Right lobe of liver (tissue), 6 donors: ENCODE measurements at regions not wholly inside any gene's neighbourhood (a gene's known extent, or its start where the extent isn't known, plus 50 kb on each side); places are given as distances from the start of the nearest gene placed in this dataset.

Experiments
- ATAC-seq, 4 donors: fragments of 200-7000 bp; cut with Tn5 transposase; one replicate each; pipeline ENCODE4 v1.9.1; 2020; ENCODE audit warnings: mild to moderate bottlenecking in 4 of 4, moderate library complexity in 4 of 4
- DNase-seq, 3 donors: peaks; one replicate each; pipeline ENCODE4 v3.0.0-alpha.2; 2020
- H3K27ac ChIP-seq, 3 donors: fragments of 200-600 bp; one replicate each; pipeline ENCODE4 v1.8.0; 2022
- H3K27me3 ChIP-seq, 2 donors: fragments of 200-600 bp; one replicate each; pipeline ENCODE4 v1.8.0; 2022
- H3K36me3 ChIP-seq, 4 donors: fragments of 200-600 bp; sonication (generic) in 1 of 4; one replicate each; pipeline versions ENCODE4 v1.5.1 to v1.8.0; 2017 to 2022; ENCODE audit warnings: control low read depth in 1 of 4
- H3K4me1 ChIP-seq, 4 donors: fragments of 200-600 bp; sonication (generic) in 1 of 4; one replicate each; pipeline versions ENCODE4 v1.5.1 to v1.8.0; 2017 to 2022; ENCODE audit warnings: control low read depth in 1 of 4
- H3K4me3 ChIP-seq, 3 donors: fragments of 200-600 bp; one replicate each; pipeline ENCODE4 v1.8.0; 2022
- H3K9me3 ChIP-seq, 4 donors: fragments of 200-600 bp; sonication (generic) in 1 of 4; one replicate each; pipeline versions ENCODE4 v1.5.1 to v1.8.0; 2017 to 2022; ENCODE audit warnings: control low read depth in 1 of 4
- CTCF ChIP-seq, 4 donors: fragments of 200-600 bp in 3 of 4; fragments of 450-650 bp in 1 of 4; IDR thresholded peaks; one replicate each; pipeline versions ENCODE4 v1.5.1 to v1.8.0; 2016 to 2022; ENCODE audit warnings: antibody characterized with exemption in 4 of 4, mild to moderate bottlenecking in 2 of 4
- POLR2A ChIP-seq: fragments of 450-650 bp; IDR thresholded peaks from one replicate; pipeline ENCODE4 v1.6.1; 2017; ENCODE audit warnings: antibody characterized with exemption, mild to moderate bottlenecking
- WGBS: methylation state at CpG from one replicate; pipeline ENCODE4 v1.1.6; 2018; ENCODE audit warnings: low coverage, low lambda C conversion rate; ENCODE audit not compliant: insufficient coverage; ENCODE audit errors: missing lambda C conversion rate; 5-methylcytosine and 5-hydroxymethylcytosine counted together
- intact Hi-C, 2 donors: fragments of 100-400 bp; cut with DNase I; formaldehyde crosslinking; loops; one replicate each; pipeline versions ENCODE4 v1.11.2 to v1.14.1; 2022
- donor health status: DM: no; HTN: yes; CAD: no.
- donor health status: DM: no; HTN: no; CAD: no.
- donor health status: DM: no; HTN: no; CAD: no.
- donor health status: DM: no; HTN: yes; CAD: no.
- donor health status: DM: no; HTN: yes; CAD: no.

GRCh38 chr4:30399476-30399875, 320.7 kb upstream of the PCDH7 start:
- intact Hi-C loops: no loop called here

GRCh38 chr4:30402276-30402675, 317.9 kb upstream of the PCDH7 start:
- Histone ChIP-seq H3K27ac (no peak overlapping the region), H3K36me3 (no peaks in the 10 kb centered on the region), H3K4me3 (no peak overlapping the region), H3K4me1 (no peaks in the 10 kb centered on the region), H3K9me3 (no peaks in the 10 kb centered on the region), H3K27me3 (no peaks in the 10 kb centered on the region)
- no peak for ATAC-seq
- no peak for DNase-seq
- 50% methylated on average over 2 of the region's 2 CpGs for WGBS
- TF ChIP-seq CTCF (IDR thresholded peaks at IDR 0.05): no peak
- no peak for TF ChIP-seq POLR2A
- intact Hi-C loops: no loop called here

More at GRCh38 chr4:30399476-30399875, 320.7 kb upstream of the PCDH7 start:
- DNase-seq: no peak
- Histone ChIP-seq H3K27me3 (no peaks in the 10 kb centered on the region), H3K4me3 (no peak overlapping the region), H3K36me3 (no peaks in the 10 kb centered on the region), H3K9me3 (no peaks in the 10 kb centered on the region), H3K4me1 (no peaks in the 10 kb centered on the region), H3K27ac (no peak overlapping the region)
- no peak for ATAC-seq
- TF ChIP-seq CTCF (IDR thresholded peaks at IDR 0.05) (no peak), POLR2A (no peak)
- WGBS: 53% methylated on average over 1 of the region's 1 CpG

- intact Hi-C loops: no loop called here
- no peak for TF ChIP-seq CTCF (IDR thresholded peaks at IDR 0.05)
- no peak for TF ChIP-seq POLR2A
- Histone ChIP-seq H3K9me3 (peaks cover 0 to 13% (median 0%) of the 10 kb centered on the region in 4 donors), H3K27ac (no peak overlapping the region), H3K27me3 (no peaks in the 10 kb centered on the region), H3K4me3 (no peak overlapping the region), H3K4me1 (no peaks in the 10 kb centered on the region), H3K36me3 (no peaks in the 10 kb centered on the region)
- ATAC-seq (no peak), DNase-seq (no peak)
Observed at GRCh38 chr4:30413915-30414314, 306.3 kb upstream of the PCDH7 start.

GRCh38 chr4:30416547-30416946, 303.6 kb upstream of the PCDH7 start:
- H3K4me1 ChIP-seq: no peaks in the 10 kb centered on the region
- H3K27ac ChIP-seq: no peak overlapping the region
- H3K9me3 ChIP-seq: peaks cover 0 to 13% (median 0%) of the 10 kb centered on the region in 4 donors
- intact Hi-C loops: no loop called here
- ATAC-seq: no peak
- TF ChIP-seq POLR2A (no peak), CTCF (IDR thresholded peaks at IDR 0.05) (no peak)
- 19% methylated on average over 3 of the region's 3 CpGs for WGBS
- DNase-seq: no peak
- H3K4me3 ChIP-seq: no peak overlapping the region
- H3K27me3 ChIP-seq: no peaks in the 10 kb centered on the region
- no peaks in the 10 kb centered on the region for H3K36me3 ChIP-seq

GRCh38 chr4:30427932-30428331, 292.2 kb upstream of the PCDH7 start:
- intact Hi-C loops: no loop called here
- no peak overlapping the region for H3K27ac ChIP-seq
- no peaks in the 10 kb centered on the region for H3K27me3 ChIP-seq
- DNase-seq (no peak), ATAC-seq (no peak)
- TF ChIP-seq POLR2A: no peak
- TF ChIP-seq CTCF (IDR thresholded peaks at IDR 0.05): no peak
- H3K4me3 ChIP-seq: no peak overlapping the region
- H3K9me3 ChIP-seq: no peaks in the 10 kb centered on the region
- H3K36me3 ChIP-seq: no peaks in the 10 kb centered on the region
- 56% methylated on average over 2 of the region's 2 CpGs for WGBS
- H3K4me1 ChIP-seq: no peaks in the 10 kb centered on the region
